ENCODE measurements at regions not wholly inside any gene's neighbourhood (a gene's known extent, or its start where the extent isn't known, plus 50 kb on each side); places are given as distances from the start of the nearest gene placed in this dataset.
A peak's percentile ranks its signal among the peaks of the same experiment; 100 is the strongest.

- peak overlapping the region; percentile 85 for H3K27ac ChIP-seq (ENCODE audit: low read depth, low read length)
- H3K4me3 ChIP-seq (ENCODE audit: low read depth, low read length) = no peak overlapping the region
- CTCF ChIA-PET = interaction anchor here (0.7 to 1.3 kb wide), 2 partner anchors 111 to 199 kb away, joined by 3 read pairs; no protein-coding TSS in a partner anchor
- H3K27me3 ChIP-seq (ENCODE audit: control insufficient read depth, insufficient read depth, low read length) = no peaks in the 10 kb centered on the region
- H3K9me3 ChIP-seq (ENCODE audit: control insufficient read depth, insufficient read depth, low read length) = peaks cover 3% of the 10 kb centered on the region
- TF ChIP-seq CTCF (IDR thresholded peaks at IDR 0.05; ENCODE audit: low read depth, low read length) = no peak
- DNase-seq (ENCODE audit: low read depth, low spot score) = peak; percentile 48
- POLR2A ChIA-PET = interaction anchor here (0.7 kb wide), 1 partner anchor 198 kb away, joined by 4 read pairs; no protein-coding TSS in a partner anchor
These were observed 188.6 kb upstream of the SH3BP4 start for GRCh38 chr2:234763002-234763873.

- POLR2A ChIA-PET = no interaction called here
- Histone ChIP-seq H3K9me3 (ENCODE audit: control insufficient read depth, insufficient read depth, low read length) (peaks cover 3% of the 10 kb centered on the region), H3K27ac (ENCODE audit: low read depth, low read length) (no peak overlapping the region), H3K4me3 (ENCODE audit: low read depth, low read length) (no peak overlapping the region), H3K27me3 (ENCODE audit: control insufficient read depth, insufficient read depth, low read length) (no peaks in the 10 kb centered on the region)
- no peak for DNase-seq (ENCODE audit: low read depth, low spot score)
- no peak for TF ChIP-seq CTCF (IDR thresholded peaks at IDR 0.05; ENCODE audit: low read depth, low read length)
- CTCF ChIA-PET = interaction anchor here (0.6 to 1.3 kb wide), 2 partner anchors 167 to 197 kb away, joined by 3 read pairs; no protein-coding TSS in a partner anchor
These were observed 189.9 kb upstream of the SH3BP4 start for GRCh38 chr2:234761910-234762309.

GRCh38 chr2:234754126-234754525 lies 197.7 kb upstream of the SH3BP4 start:
- H3K4me3 ChIP-seq (ENCODE audit: low read depth, low read length) = no peak overlapping the region
- H3K27me3 ChIP-seq (ENCODE audit: control insufficient read depth, insufficient read depth, low read length) = no peaks in the 10 kb centered on the region
- no peak overlapping the region for H3K27ac ChIP-seq (ENCODE audit: low read depth, low read length)
- ChIA-PET POLR2A (no interaction called here), CTCF (interaction anchor here (1.3 kb wide), 1 partner anchor 190 kb away, joined by 3 read pairs; no protein-coding TSS in a partner anchor)
- no peaks in the 10 kb centered on the region for H3K9me3 ChIP-seq (ENCODE audit: control insufficient read depth, insufficient read depth, low read length)
- no peak for TF ChIP-seq CTCF (IDR thresholded peaks at IDR 0.05; ENCODE audit: low read depth, low read length)
- no peak for DNase-seq (ENCODE audit: low read depth, low spot score)

- POLR2A ChIA-PET = no interaction called here
- DNase-seq (ENCODE audit: low read depth, low spot score) = no peak
- no peaks in the 10 kb centered on the region for H3K27me3 ChIP-seq (ENCODE audit: control insufficient read depth, insufficient read depth, low read length)
- no peak overlapping the region for H3K4me3 ChIP-seq (ENCODE audit: low read depth, low read length)
- no peak overlapping the region for H3K27ac ChIP-seq (ENCODE audit: low read depth, low read length)
- CTCF ChIA-PET = interaction anchor here (1.3 kb wide), 1 partner anchor 189 kb away, joined by 3 read pairs; no protein-coding TSS in a partner anchor
- TF ChIP-seq CTCF (IDR thresholded peaks at IDR 0.05; ENCODE audit: low read depth, low read length) = no peak
- H3K9me3 ChIP-seq (ENCODE audit: control insufficient read depth, insufficient read depth, low read length) = no peaks in the 10 kb centered on the region
These were observed 198.1 kb upstream of the SH3BP4 start for GRCh38 chr2:234753701-234754100.

GRCh38 chr2:234752966-234753365 lies 198.9 kb upstream of the SH3BP4 start:
- no peaks in the 10 kb centered on the region for H3K27me3 ChIP-seq (ENCODE audit: control insufficient read depth, insufficient read depth, low read length)
- no peak overlapping the region for H3K4me3 ChIP-seq (ENCODE audit: low read depth, low read length)
- ChIA-PET CTCF (no interaction called here), POLR2A (no interaction called here)
- no peaks in the 10 kb centered on the region for H3K9me3 ChIP-seq (ENCODE audit: control insufficient read depth, insufficient read depth, low read length)
- TF ChIP-seq CTCF (IDR thresholded peaks at IDR 0.05; ENCODE audit: low read depth, low read length) = no peak
- DNase-seq (ENCODE audit: low read depth, low spot score) = no peak
- no peak overlapping the region for H3K27ac ChIP-seq (ENCODE audit: low read depth, low read length)

Measured in AG04450 (cell line).